GM13977 (cell line): ENCODE measurements at regions not wholly inside any gene's neighbourhood (a gene's known extent, or its start where the extent isn't known, plus 50 kb on each side); places are given as distances from the start of the nearest gene placed in this dataset.
"Not testable (repeated sequence)": the region's sequence is repeated elsewhere in the genome, so short reads cannot be mapped to it uniquely, and the experiment has no call there.

Experiments
- DNase-seq: peaks from one replicate; pipeline ENCODE4 v3.0.0; 2012; ENCODE audit warnings: low spot score
- in situ Hi-C: fragments of 300-500 bp; cut with MboI; formaldehyde crosslinking; loops from one replicate; pipeline ENCODE4 v1.12.0; 2022; ENCODE audit warnings: low sequenced_read_pairs, low pct_unique_long_range_greater_than_20kb, mixed read lengths, inconsistent platforms; ENCODE audit not compliant: unreplicated experiment
- TF ChIP-seq, protein P1 (sequence below): IDR thresholded peaks from 2 replicates; pipeline ENCODE4 v1.5.1; 2012; ENCODE audit warnings: mild to moderate bottlenecking, control low read depth; ENCODE audit not compliant: insufficient read depth; ENCODE audit errors: extremely low read depth, missing control alignments

DNA sequence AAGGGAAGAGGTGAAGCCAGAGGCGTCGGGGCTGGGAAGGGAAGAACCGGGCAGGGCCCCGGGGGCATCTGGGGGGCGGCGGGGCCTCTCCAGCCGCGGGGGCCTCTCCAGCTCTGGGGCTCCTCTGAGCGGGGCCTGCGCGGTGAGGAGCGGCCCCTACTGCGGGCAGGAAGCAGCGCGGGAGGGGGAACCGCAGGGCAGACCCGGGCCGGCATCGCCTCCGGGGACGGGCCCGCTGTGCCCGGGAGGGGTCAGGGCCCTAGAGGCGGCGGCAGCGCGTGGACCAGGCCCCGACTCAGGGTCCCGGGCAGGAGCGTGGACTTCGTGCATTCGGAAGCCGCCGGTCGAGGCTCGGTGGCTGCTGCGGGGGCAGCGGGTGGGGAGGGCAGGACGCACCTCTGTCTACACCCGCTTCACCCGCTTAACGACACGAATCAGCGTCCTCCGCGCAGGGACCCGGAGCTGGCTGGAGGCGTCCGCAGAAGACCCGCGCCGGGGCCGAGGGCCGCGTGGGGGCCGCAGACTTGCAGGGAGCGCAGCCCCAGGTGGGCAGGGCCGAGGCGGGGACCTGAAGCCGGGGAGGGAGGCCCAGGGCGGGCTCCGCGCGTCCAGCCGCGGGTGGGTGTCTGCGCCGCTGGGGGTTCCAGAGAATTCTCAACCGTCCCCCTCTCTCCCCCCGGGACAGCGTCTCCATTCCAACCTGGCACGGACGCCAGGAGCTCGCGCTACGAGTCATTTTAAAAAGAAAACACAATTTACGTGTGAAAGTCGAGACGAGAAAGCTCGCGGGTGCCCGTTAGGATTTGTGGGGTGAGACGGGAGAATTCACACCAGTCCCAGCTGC is 345.0 kb downstream of the ADGRD1 start:
- DNase-seq, in situ Hi-C loops: not testable (repeated sequence)

DNA sequence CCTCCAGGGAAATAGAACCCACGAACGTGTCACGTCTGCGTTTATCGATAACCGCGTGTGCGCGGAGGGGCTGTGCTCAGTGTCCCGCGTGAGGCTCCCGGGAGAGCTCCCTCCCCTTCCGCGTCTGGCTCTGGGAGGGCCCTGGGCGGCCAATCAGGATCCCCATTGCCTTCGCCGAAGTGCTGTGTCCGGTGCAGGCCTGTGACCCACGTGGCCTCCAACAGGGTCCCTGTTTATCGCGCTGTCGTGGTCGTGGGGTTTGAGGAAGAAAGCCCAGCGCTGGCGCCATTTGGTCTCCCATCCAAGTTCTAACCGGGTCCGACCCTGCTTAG is 345.6 kb downstream of the ADGRD1 start:
- DNase-seq, in situ Hi-C loops: not testable (repeated sequence)

DNA sequence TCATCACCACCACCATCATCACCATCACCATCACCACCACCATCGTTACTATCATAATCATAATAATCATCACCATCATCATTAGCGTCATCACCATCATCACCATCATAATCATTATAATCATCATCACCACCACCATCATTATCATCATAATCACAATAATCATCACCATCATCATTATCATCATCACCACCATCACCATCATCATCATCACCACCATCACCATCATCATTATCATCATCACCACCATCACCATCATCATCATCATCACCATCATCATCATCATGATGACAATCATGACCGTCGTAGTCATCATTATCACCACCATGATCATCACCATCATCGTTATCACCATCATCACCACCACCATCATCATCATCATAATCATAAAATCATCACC is 349.9 kb downstream of the ADGRD1 start:
- in situ Hi-C loops, result not testable (repeated sequence)

DNA sequence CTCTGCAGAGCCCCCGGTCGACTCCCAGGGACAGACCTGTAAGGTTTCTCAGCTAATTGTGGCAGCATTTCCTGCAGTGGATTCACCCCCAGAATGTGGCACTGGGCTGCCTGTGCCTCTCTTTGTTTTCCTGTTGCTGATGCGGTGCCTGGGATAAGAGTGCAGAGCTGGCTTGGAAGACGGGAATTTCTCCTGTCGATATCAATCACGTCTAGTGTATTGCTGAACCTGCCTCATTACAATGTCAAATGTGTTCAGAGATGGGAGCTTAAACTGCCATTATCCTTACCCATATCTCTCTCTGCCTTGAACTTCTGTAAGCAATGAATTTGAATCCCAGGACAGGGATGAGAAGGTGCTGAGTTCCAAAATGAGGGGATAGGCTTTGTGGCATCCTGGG is 350.9 kb downstream of the ADGRD1 start:
- in situ Hi-C loops, result not testable (repeated sequence)

More for the DNA sequence above, 349.9 kb downstream of the ADGRD1 start:
- DNase-seq, result not testable (repeated sequence)

DNA sequence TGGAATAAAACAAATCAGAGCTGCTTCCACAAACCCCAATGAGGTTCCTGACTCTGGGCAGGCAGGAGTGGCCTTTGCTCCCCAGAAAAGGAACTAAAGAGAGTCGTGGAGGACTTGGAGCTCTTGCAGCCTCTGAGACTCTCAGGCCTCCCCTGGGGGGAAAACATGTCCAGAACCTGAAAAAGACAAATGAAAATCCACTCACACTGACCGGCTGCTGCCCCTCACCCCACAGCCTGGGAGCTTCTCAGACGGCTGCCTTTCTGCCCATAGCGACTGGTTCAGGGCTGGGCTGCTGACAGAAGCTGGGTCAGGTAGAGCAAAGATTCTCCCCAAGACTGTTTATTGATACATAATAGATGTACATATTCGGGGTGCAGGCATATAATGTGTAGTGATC is 356.0 kb downstream of the ADGRD1 start:
- TF ChIP-seq, protein P1, sequence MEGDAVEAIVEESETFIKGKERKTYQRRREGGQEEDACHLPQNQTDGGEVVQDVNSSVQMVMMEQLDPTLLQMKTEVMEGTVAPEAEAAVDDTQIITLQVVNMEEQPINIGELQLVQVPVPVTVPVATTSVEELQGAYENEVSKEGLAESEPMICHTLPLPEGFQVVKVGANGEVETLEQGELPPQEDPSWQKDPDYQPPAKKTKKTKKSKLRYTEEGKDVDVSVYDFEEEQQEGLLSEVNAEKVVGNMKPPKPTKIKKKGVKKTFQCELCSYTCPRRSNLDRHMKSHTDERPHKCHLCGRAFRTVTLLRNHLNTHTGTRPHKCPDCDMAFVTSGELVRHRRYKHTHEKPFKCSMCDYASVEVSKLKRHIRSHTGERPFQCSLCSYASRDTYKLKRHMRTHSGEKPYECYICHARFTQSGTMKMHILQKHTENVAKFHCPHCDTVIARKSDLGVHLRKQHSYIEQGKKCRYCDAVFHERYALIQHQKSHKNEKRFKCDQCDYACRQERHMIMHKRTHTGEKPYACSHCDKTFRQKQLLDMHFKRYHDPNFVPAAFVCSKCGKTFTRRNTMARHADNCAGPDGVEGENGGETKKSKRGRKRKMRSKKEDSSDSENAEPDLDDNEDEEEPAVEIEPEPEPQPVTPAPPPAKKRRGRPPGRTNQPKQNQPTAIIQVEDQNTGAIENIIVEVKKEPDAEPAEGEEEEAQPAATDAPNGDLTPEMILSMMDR, result no peak
- in situ Hi-C loops, result no loop called here
- DNase-seq, result no peak

More for the DNA sequence above, 350.9 kb downstream of the ADGRD1 start:
- not testable (repeated sequence) for DNase-seq

DNA sequence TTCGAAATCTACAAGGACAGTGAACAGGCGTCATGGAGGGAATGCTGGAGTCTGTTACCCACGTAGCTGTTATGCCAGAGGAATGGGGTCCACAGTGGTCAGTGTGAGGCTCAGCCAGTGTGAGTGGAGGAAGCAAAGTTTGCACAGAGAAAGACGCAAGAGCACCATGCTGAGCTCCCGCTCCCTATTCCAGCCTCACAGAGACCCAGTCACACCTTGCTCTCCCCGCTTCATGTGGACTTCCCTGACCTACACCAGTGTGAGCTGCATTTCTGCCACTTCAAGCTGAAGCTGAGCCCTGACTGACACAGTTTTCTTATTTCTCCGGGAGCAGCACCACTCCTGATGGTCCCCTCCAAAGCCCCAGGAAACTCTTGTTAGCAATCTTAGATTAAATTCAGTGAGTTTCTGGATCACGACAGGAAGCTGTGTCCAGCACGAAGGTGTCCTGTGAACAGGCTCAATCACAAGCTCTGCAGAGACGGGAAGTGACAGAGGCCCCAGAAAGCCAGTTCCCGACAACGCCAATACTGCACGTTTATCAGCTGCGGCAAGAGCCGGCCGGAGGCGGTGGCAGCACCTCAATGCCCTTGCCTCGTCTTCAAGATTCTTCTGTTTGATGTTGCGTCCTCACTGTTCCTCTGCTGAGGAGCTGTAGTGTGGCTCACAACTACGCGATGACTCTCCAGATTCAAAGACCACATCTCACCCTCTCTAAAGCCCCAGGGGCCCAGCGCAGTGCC is 356.7 kb downstream of the ADGRD1 start:
- in situ Hi-C loops, DNase-seq: not testable (repeated sequence)

DNA sequence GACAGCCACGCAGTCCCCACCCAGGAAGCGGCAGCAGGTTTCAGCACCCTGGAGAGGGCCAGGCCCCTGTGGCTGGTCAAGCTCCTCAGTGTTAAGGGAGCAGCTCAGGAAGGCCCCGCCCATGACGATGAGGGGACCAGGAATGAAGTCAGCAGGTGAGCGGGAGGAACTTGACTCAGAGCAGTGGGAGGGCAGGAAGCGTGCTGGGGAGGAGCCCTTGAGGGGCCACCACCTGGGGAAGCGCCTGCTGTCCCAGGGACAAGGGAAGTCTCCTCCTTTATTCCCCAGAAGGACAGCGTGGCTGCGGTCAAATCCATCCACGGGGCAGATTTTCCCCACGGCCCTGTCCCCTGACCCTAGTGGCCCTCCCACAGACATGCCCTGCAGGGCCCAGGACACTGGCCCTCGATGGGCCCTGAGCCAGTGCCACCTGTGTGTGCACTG is 357.6 kb downstream of the ADGRD1 start:
- DNase-seq, in situ Hi-C loops: not testable (repeated sequence)

DNA sequence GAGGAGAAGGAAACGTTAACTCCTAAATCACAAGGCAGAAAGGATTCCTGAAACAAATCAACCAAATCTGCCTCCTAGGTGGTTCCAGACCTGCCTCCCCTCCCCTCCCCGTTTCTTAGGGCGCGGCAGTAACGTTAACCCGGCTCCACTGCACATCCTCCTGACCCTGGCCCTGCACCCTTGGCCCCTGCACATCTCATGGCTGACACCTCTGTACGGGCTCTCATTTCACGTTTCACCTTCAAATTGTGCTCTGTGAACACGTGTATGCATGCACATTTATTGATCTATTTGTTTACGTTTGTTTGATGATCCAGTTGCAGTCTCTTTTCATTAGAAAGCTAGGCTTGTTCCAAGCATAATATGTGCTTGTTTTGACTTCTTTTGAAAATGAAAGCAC is 358.1 kb downstream of the ADGRD1 start:
- TF ChIP-seq, protein P1, result no peak
- no peak for DNase-seq
- in situ Hi-C loops, result no loop called here

DNA sequence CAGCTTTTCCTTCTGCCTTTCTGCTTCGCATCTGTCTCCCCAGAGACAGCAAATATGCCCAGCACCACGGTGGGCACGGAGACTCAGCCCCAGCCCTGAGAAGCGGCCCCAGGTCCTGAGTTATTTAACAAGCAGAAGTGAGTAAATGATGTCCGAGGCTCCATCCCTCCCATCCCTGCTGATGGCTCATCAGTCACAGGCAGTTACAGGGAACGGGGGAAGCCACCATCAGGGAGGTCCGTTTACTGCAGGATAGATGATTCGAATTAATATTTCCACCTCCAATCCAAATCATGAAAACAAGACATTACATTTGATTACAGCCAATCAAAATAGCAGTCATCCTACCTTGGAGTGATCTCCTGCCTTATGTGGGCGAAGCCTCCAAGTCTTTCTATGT is 358.7 kb downstream of the ADGRD1 start:
- in situ Hi-C loops, DNase-seq: not testable (repeated sequence)

DNA sequence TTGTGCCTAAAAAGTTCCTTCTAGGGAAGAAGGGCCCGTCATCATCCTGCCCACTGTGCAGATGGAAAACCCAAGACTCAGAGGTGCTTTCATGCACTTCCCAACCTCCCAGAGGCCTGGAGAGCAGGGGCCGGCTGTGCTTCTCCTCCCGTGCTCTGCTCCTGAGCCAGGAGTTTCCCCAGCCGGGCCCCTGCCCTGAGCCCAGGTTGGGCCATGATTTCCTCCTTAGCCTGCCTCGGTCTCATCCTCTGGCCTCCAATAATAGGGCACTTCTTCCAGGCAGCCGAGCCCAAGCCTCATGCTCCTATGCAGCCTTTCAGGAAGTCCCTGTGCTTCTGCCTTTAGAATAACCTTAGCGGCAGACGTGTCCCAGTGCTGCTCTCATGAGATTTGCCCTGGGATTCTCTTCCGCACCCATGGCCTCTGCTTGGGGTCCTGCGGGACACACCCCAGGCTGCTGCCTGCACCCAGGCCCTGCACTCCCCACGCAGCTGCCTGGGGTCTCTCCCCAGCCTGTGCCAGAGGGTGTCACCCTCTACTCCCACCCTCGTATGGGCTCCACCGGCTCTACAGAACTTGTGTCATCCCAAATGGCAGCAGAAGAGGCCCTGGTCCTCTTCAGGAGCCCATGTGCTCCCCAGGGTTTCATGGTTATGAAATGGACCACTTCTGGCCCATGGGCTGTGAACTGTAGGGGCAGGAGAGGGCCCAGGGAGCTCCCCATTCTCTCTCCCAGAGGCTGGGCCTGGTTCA is 359.3 kb downstream of the ADGRD1 start:
- TF ChIP-seq, protein P1, result no peak
- no peak for DNase-seq
- in situ Hi-C loops, result no loop called here
